MM.1S (cell line): ENCODE measurements at regions not wholly inside any gene's neighbourhood (a gene's known extent, or its start where the extent isn't known, plus 50 kb on each side); places are given as distances from the start of the nearest gene placed in this dataset.

Source experiments
- DNase-seq: peaks from one replicate; pipeline ENCODE4 v3.0.0-alpha.2; 2015
- H2AFZ ChIP-seq: fragments of 300-600 bp; sonication (generic); 2 replicates; pipeline ENCODE4 v1.6.0; 2016; ENCODE audit warnings: antibody characterized with exemption, low read length
- H3F3A ChIP-seq: fragments of 300-600 bp; sonication (generic); 2 replicates; pipeline ENCODE4 v1.6.1; 2016; ENCODE audit warnings: mild to moderate bottlenecking, antibody characterized with exemption, low read length, moderate library complexity, mixed read lengths; ENCODE audit not compliant: insufficient read depth
- H3K27ac ChIP-seq: fragments of 300-600 bp; sonication (generic); 2 replicates; pipeline ENCODE4 v1.5.1; 2016; ENCODE audit warnings: mild to moderate bottlenecking, low read length
- H3K27me3 ChIP-seq: fragments of 300-600 bp; sonication (generic); replicated peaks from 2 replicates; pipeline ENCODE4 v1.6.0; 2016; ENCODE audit warnings: low read length; ENCODE audit not compliant: insufficient read depth
- H3K36me3 ChIP-seq: fragments of 300-600 bp; sonication (generic); replicated peaks from 2 replicates; pipeline ENCODE4 v1.6.1; 2016; ENCODE audit warnings: mild to moderate bottlenecking, low read length, mixed read lengths; ENCODE audit not compliant: insufficient read depth
- H3K4me1 ChIP-seq: fragments of 300-600 bp; sonication (generic); 2 replicates; pipeline ENCODE4 v1.6.1; 2016; ENCODE audit warnings: low read length, mixed read lengths
- H3K4me2 ChIP-seq: fragments of 300-600 bp; sonication (generic); 2 replicates; pipeline ENCODE4 v1.6.0; 2016; ENCODE audit warnings: low read depth, low read length
- H3K4me3 ChIP-seq: fragments of 300-600 bp; sonication (generic); 2 replicates; pipeline ENCODE4 v1.5.1; 2016; ENCODE audit warnings: low read length, mixed read lengths
- H3K79me2 ChIP-seq: fragments of 300-600 bp; sonication (generic); 2 replicates; pipeline ENCODE4 v1.6.1; 2016; ENCODE audit warnings: mixed run types, low read length, mixed read lengths
- H3K9ac ChIP-seq: fragments of 300-600 bp; sonication (generic); 2 replicates; pipeline ENCODE4 v1.6.1; 2016; ENCODE audit warnings: low read length, mixed read lengths
- H3K9me2 ChIP-seq: fragments of 300-600 bp; sonication (generic); replicated peaks from 2 replicates; pipeline ENCODE4 v1.6.1; 2016; ENCODE audit warnings: mild to moderate bottlenecking, low read length, mixed read lengths; ENCODE audit not compliant: insufficient read depth
- H3K9me3 ChIP-seq: fragments of 300-600 bp; sonication (generic); replicated peaks from 2 replicates; pipeline ENCODE4 v1.6.1; 2016; ENCODE audit warnings: mild to moderate bottlenecking, low read length, mixed read lengths; ENCODE audit not compliant: insufficient read depth
- H4K20me1 ChIP-seq: fragments of 300-600 bp; sonication (generic); 2 replicates; pipeline ENCODE4 v1.6.1; 2016; ENCODE audit warnings: mild to moderate bottlenecking, low read length, moderate library complexity, mixed read lengths; ENCODE audit not compliant: insufficient read depth
- EZH2 ChIP-seq: fragments of 300-600 bp; sonication (generic); optimal IDR thresholded peaks from 2 replicates; pipeline ENCODE3; 2017; ENCODE audit warnings: low read depth, mild to moderate bottlenecking, antibody characterized with exemption, low read length, mixed read lengths
- EZH2phosphoT487 ChIP-seq: fragments of 300-600 bp; sonication (generic); IDR thresholded peaks from 2 replicates; pipeline ENCODE4 v1.6.1; 2018; ENCODE audit warnings: antibody characterized with exemption, low read length
- TF ChIP-seq, protein P1 (sequence below): fragments of 300-600 bp; sonication (generic); IDR thresholded peaks from 2 replicates; pipeline ENCODE4 v1.5.1; 2016; ENCODE audit warnings: antibody characterized with exemption, low read length, mixed read lengths

DNA sequence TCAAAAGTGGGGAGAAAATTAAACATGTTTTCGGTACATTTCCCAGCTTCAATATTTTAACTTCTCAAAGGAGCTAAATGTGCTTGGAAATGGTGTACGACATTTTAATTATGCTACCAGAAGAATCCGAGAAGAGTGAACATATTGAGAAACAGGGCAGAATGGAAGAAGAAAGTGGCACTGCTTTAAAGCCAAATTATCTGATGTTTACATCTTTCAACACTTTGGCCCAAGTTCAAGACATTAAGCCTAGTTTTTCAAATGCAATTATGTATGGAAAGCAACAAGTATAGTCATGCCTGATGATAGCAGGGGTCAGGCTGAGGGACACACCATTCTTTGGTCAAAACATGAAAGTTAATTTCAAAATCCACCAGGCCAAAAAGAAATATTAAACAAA, 577.9 kb upstream of the ZFP42 start:
- H3K9ac ChIP-seq, result no peak overlapping the region
- no peaks in the 10 kb centered on the region for H3K9me3 ChIP-seq
- no peaks in the 10 kb centered on the region for H3K4me1 ChIP-seq
- no peaks in the 10 kb centered on the region for H3K36me3 ChIP-seq
- no peak for DNase-seq
- H4K20me1 ChIP-seq, result no peaks in the 10 kb centered on the region
- no peaks in the 10 kb centered on the region for H3F3A ChIP-seq
- no peaks in the 10 kb centered on the region for H3K27me3 ChIP-seq
- no peak overlapping the region for H3K27ac ChIP-seq
- H3K9me2 ChIP-seq, result no peaks in the 10 kb centered on the region
- no peak for TF ChIP-seq EZH2
- TF ChIP-seq EZH2phosphoT487, result no peak
- TF ChIP-seq, protein P1, sequence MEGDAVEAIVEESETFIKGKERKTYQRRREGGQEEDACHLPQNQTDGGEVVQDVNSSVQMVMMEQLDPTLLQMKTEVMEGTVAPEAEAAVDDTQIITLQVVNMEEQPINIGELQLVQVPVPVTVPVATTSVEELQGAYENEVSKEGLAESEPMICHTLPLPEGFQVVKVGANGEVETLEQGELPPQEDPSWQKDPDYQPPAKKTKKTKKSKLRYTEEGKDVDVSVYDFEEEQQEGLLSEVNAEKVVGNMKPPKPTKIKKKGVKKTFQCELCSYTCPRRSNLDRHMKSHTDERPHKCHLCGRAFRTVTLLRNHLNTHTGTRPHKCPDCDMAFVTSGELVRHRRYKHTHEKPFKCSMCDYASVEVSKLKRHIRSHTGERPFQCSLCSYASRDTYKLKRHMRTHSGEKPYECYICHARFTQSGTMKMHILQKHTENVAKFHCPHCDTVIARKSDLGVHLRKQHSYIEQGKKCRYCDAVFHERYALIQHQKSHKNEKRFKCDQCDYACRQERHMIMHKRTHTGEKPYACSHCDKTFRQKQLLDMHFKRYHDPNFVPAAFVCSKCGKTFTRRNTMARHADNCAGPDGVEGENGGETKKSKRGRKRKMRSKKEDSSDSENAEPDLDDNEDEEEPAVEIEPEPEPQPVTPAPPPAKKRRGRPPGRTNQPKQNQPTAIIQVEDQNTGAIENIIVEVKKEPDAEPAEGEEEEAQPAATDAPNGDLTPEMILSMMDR, result no peak
- H3K4me3 ChIP-seq, result no peak overlapping the region
- no peak overlapping the region for H2AFZ ChIP-seq
- no peak overlapping the region for H3K4me2 ChIP-seq
- H3K79me2 ChIP-seq, result no peaks in the 10 kb centered on the region

DNA sequence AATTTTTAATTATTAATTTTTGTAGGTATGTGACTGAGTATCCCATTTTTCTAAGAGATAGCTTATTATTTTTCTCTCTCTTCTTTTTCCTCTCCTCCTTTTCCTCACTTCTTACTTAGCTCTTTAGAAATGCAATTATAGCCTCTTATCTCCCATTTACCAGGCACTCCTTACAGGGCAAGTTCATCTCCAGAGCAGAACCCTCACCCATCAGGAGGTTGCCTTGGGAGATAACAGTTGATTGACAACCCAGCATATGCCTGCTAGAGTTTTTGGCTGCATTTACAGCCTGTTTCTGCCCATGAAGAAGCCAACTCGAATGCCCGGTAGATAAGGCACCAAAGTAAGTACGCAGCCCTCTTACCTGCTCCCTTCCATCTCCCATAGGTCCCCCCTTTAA, 572.9 kb upstream of the ZFP42 start:
- no peaks in the 10 kb centered on the region for H3F3A ChIP-seq
- no peaks in the 10 kb centered on the region for H4K20me1 ChIP-seq
- H3K27me3 ChIP-seq, result no peaks in the 10 kb centered on the region
- H2AFZ ChIP-seq, result no peak overlapping the region
- no peaks in the 10 kb centered on the region for H3K4me1 ChIP-seq
- no peak overlapping the region for H3K9ac ChIP-seq
- no peaks in the 10 kb centered on the region for H3K9me3 ChIP-seq
- no peak overlapping the region for H3K27ac ChIP-seq
- H3K4me3 ChIP-seq, result no peak overlapping the region
- DNase-seq, result no peak
- no peaks in the 10 kb centered on the region for H3K9me2 ChIP-seq
- H3K79me2 ChIP-seq, result no peaks in the 10 kb centered on the region
- no peak overlapping the region for H3K4me2 ChIP-seq
- TF ChIP-seq, protein P1, result no peak
- TF ChIP-seq EZH2phosphoT487, result no peak
- no peak for TF ChIP-seq EZH2
- H3K36me3 ChIP-seq, result no peaks in the 10 kb centered on the region

DNA sequence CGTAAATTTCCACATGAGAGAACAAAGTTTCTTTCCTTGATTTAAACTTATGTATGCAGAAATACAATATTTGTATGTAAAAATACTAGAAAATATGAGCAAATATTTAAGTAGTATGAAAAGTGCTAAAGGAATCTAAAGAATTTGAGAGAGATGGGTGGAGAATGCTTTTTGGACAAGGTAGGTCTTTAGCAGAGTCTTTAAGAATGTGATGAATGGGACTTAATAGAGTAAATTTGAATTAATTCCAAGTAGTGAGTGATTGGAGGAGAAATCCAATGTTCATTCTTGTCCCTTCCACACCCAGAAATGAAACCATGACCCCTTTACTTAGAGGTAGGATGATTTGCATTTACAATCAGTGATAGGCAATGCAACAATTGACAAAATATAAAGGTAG, 570.9 kb upstream of the ZFP42 start:
- Histone ChIP-seq H3K79me2 (no peaks in the 10 kb centered on the region), H3K4me1 (no peaks in the 10 kb centered on the region), H4K20me1 (no peaks in the 10 kb centered on the region), H3K9ac (no peak overlapping the region), H3K27me3 (no peaks in the 10 kb centered on the region), H3K36me3 (no peaks in the 10 kb centered on the region), H3K4me2 (no peak overlapping the region), H3K4me3 (no peak overlapping the region), H3K9me2 (no peaks in the 10 kb centered on the region), H3K9me3 (no peaks in the 10 kb centered on the region), H3K27ac (no peak overlapping the region), H2AFZ (no peak overlapping the region), H3F3A (no peaks in the 10 kb centered on the region)
- TF ChIP-seq, protein P1, result no peak
- TF ChIP-seq EZH2phosphoT487, result no peak
- no peak for TF ChIP-seq EZH2
- no peak for DNase-seq
